Esophagus muscularis mucosa (tissue), 3 donors: ENCODE measurements at regions not wholly inside any gene's neighbourhood (a gene's known extent, or its start where the extent isn't known, plus 50 kb on each side); places are given as distances from the start of the nearest gene placed in this dataset.
A peak's percentile ranks its signal among the peaks of the same experiment; 100 is the strongest.

Experiments used
- POLR2AphosphoS5 ChIP-seq, 2 donors: sonication (generic); formaldehyde crosslinking; IDR thresholded peaks; one replicate each; pipeline ENCODE4 v1.6.1; 2017; ENCODE audit warnings: antibody characterized with exemption in 2 of 2
- TF ChIP-seq, protein P1 (sequence below), 3 experiments: fragments of 200-600 bp in 2 of 3; fragments of 450-650 bp in 1 of 3; sonication (generic) in 2 of 3; IDR thresholded peaks; one replicate each; pipeline ENCODE4 v1.5.1; 2017 to 2019; ENCODE audit warnings: antibody characterized with exemption in 3 of 3, mild to moderate bottlenecking in 2 of 3, moderate library complexity in 1 of 3

DNA sequence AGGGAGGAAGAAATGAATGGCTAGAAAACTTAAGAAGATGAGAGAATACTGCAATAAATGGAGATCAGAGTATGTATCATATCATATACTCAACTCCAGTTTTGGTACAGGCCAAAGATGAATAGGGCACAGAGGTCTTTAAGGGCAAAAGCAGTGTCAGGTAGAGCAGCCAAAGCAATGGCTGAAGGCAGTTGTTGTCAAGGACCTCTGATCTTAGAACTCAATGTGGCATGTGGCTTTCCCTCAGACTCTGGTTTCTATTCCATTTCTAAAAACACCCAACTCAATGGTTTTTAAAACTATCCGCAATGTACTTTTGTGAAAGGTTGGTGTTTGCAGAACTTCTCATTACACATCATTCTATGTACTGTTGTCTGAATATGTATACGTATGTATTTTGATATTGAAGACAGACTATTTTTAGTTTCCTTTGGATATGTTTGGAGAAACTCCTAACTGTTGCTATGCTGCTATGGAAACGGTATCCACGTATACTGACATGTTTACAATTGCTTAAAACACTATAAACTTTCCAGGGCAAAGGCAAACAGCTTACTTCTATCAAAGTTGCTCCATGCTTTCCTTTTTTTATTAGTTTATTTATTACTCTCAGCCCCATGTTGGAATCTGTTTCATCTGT is 58.1 kb upstream of the PELI1 start:
- TF ChIP-seq, protein P1, sequence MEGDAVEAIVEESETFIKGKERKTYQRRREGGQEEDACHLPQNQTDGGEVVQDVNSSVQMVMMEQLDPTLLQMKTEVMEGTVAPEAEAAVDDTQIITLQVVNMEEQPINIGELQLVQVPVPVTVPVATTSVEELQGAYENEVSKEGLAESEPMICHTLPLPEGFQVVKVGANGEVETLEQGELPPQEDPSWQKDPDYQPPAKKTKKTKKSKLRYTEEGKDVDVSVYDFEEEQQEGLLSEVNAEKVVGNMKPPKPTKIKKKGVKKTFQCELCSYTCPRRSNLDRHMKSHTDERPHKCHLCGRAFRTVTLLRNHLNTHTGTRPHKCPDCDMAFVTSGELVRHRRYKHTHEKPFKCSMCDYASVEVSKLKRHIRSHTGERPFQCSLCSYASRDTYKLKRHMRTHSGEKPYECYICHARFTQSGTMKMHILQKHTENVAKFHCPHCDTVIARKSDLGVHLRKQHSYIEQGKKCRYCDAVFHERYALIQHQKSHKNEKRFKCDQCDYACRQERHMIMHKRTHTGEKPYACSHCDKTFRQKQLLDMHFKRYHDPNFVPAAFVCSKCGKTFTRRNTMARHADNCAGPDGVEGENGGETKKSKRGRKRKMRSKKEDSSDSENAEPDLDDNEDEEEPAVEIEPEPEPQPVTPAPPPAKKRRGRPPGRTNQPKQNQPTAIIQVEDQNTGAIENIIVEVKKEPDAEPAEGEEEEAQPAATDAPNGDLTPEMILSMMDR (IDR thresholded peaks at IDR 0.05): no peak
- peak in 1 of 2 donors; percentile 49 for TF ChIP-seq POLR2AphosphoS5 (IDR thresholded peaks at IDR 0.05)
